Fibroblast of lung (primary cell): ENCODE measurements at regions not wholly inside any gene's neighbourhood (a gene's known extent, or its start where the extent isn't known, plus 50 kb on each side); places are given as distances from the start of the nearest gene placed in this dataset.

Experiments
- CTCF ChIP-seq, 2 donors: IDR thresholded peaks in 1 of 2; conservative IDR thresholded peaks in 1 of 2; 1 replicate in 1 of 2; 2 replicates in 1 of 2; pipeline ENCODE4 v1.5.1; 2011 to 2012; ENCODE audit warnings: low read length in 2 of 2, control low read depth in 1 of 2, inconsistent platforms in 1 of 2, low read depth in 1 of 2, mild to moderate bottlenecking in 1 of 2
- EZH2 ChIP-seq: IDR thresholded peaks from 2 replicates; pipeline ENCODE4 v1.5.1; 2012; ENCODE audit warnings: low read length, control low read depth, mild to moderate bottlenecking; ENCODE audit errors: missing control alignments

- TF ChIP-seq EZH2 (no peak), CTCF (conservative IDR thresholded peaks at IDR 0.05 in 1 of 2, IDR thresholded peaks at IDR 0.05 in 1 of 2; ENCODE audit: low read depth in 1 of 2, low read length in 2 of 2) (no peak)
Observed at GRCh38 chr14:45699471-45699870, 446.5 kb upstream of the MIS18BP1 start.
